Chondrocyte (in vitro differentiated cells): ENCODE measurements at regions not wholly inside any gene's neighbourhood (a gene's known extent, or its start where the extent isn't known, plus 50 kb on each side); places are given as distances from the start of the nearest gene placed in this dataset.

ENCODE experiments used
- DNase-seq: peaks from one replicate; pipeline ENCODE4 v3.0.0; 2021; ENCODE audit warnings: mixed read lengths, low spot score
- H3K27ac Mint-ChIP-seq: one replicate; pipeline ENCODE4 v1.8.0; 2021; ENCODE audit warnings: mild to moderate bottlenecking, moderate library complexity, mixed read lengths; ENCODE audit not compliant: unreplicated experiment
- H3K27me3 Mint-ChIP-seq: 2 replicates; pipeline ENCODE4 v1.8.0; 2021; ENCODE audit warnings: low read depth, mixed read lengths
- H3K36me3 Mint-ChIP-seq: 2 replicates; pipeline ENCODE4 v1.8.0; 2021; ENCODE audit warnings: low read depth, mixed read lengths
- H3K4me1 Mint-ChIP-seq: 2 replicates; pipeline ENCODE4 v1.8.0; 2021; ENCODE audit warnings: low read depth, mild to moderate bottlenecking, mixed read lengths
- H3K4me3 Mint-ChIP-seq: one replicate; pipeline ENCODE4 v1.8.0; 2021; ENCODE audit warnings: mild to moderate bottlenecking, moderate library complexity, mixed read lengths; ENCODE audit not compliant: unreplicated experiment
- H3K9me3 Mint-ChIP-seq: 2 replicates; pipeline ENCODE4 v1.8.0; 2021; ENCODE audit warnings: low read depth, mixed read lengths
- CTCF ChIP-seq: fragments of 200-600 bp; sonication (generic); IDR thresholded peaks from 2 replicates; pipeline ENCODE4 v1.5.0; 2021; ENCODE audit warnings: antibody characterized with exemption, mild to moderate bottlenecking, moderate library complexity

GRCh38 chr3:117666325-117666724 is 956.7 kb downstream of the TUSC7 start:
- no peak overlapping the region for H3K4me3 Mint-ChIP-seq
- H3K36me3 Mint-ChIP-seq = no peaks in the 10 kb centered on the region
- DNase-seq = no peak
- H3K27me3 Mint-ChIP-seq = peaks cover 9% of the 10 kb centered on the region
- H3K4me1 Mint-ChIP-seq = peaks cover 13% of the 10 kb centered on the region
- no peaks in the 10 kb centered on the region for H3K9me3 Mint-ChIP-seq
- no peak overlapping the region for H3K27ac Mint-ChIP-seq
- no peak for TF ChIP-seq CTCF

GRCh38 chr3:117666812-117667211 is 957.2 kb downstream of the TUSC7 start:
- DNase-seq = no peak
- Mint-ChIP-seq H3K9me3 (no peaks in the 10 kb centered on the region), H3K4me3 (no peak overlapping the region), H3K27me3 (peaks cover 9% of the 10 kb centered on the region), H3K27ac (no peak overlapping the region), H3K36me3 (no peaks in the 10 kb centered on the region), H3K4me1 (peaks cover 12% of the 10 kb centered on the region)
- no peak for TF ChIP-seq CTCF

- no peak for TF ChIP-seq CTCF
- no peak for DNase-seq
- Mint-ChIP-seq H3K27ac (no peak overlapping the region), H3K9me3 (no peaks in the 10 kb centered on the region), H3K27me3 (peaks cover 9% of the 10 kb centered on the region), H3K36me3 (no peaks in the 10 kb centered on the region), H3K4me1 (peaks cover 12% of the 10 kb centered on the region), H3K4me3 (no peak overlapping the region)
Measured at GRCh38 chr3:117669774-117670173, 960.2 kb downstream of the TUSC7 start.

DNA sequence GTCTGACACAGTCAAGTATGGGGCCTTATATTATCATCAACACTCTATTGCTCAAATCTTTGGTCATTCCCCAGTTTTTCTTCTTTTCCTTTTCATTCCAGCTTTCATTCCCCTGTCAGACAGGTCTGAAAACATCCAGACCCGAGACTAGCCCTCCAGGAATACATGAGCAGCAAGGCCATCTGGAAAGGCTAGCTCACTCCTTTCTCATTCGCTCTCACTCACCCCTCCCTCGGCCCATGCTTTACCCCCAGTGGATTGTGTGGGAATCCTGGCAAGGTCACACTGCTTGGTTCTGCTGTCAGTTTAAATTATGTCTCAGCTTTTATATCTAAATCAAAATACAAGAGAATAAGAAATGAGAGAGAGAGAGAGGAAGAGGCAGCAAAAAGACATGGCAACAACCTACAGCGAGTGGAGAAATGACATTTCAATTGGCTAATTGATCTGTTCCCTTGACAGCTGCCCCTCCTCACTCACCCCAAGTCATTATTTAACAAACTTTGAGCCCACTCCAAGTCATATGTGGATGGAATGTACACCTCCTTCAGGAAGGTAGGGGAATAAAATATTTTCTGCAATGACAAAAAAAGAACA is 962.2 kb downstream of the TUSC7 start:
- H3K27ac Mint-ChIP-seq = peak overlapping the region; percentile 23
- no peak overlapping the region for H3K4me3 Mint-ChIP-seq
- no peaks in the 10 kb centered on the region for H3K36me3 Mint-ChIP-seq

DNA sequence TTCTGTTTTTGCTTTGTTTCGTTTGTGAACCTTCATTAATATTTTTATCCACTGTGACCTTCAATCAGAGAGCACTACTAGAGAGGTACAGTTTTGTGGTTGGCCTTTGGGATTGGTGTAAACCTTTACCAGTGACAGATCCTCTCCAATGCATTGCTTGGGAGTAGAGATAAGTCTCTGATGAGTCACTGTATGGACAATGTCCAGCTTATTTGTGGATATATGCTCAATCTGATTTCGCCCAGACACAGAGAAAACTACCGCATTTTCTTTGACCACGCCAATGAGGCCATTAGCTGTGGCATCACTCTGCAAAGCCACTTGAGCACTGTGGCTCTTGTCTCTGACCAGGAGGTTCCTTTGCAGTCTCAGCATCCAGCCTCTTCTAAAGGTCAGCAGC is 964.7 kb downstream of the TUSC7 start:
- no peak for DNase-seq
- Mint-ChIP-seq H3K27ac (no peak overlapping the region), H3K27me3 (peaks cover 10% of the 10 kb centered on the region), H3K36me3 (no peaks in the 10 kb centered on the region), H3K9me3 (no peaks in the 10 kb centered on the region), H3K4me3 (no peak overlapping the region), H3K4me1 (peaks cover 8% of the 10 kb centered on the region)
- TF ChIP-seq CTCF = no peak

More for the DNA sequence above, 962.2 kb downstream of the TUSC7 start:
- Mint-ChIP-seq H3K4me1 (peaks cover 8% of the 10 kb centered on the region), H3K9me3 (no peaks in the 10 kb centered on the region), H3K27me3 (peaks cover 15% of the 10 kb centered on the region)
- no peak for DNase-seq
- no peak for TF ChIP-seq CTCF
